Hematopoietic multipotent progenitor cell treated with erythropoietin and hydrocortisone succinate and interleukin-3 and kit ligand, for 8 days (in vitro differentiated cells): ENCODE measurements at regions not wholly inside any gene's neighbourhood (a gene's known extent, or its start where the extent isn't known, plus 50 kb on each side); places are given as distances from the start of the nearest gene placed in this dataset.

Source experiments
- DNase-seq: peaks from one replicate; pipeline ENCODE4 v3.0.0-alpha.2; 2015

GRCh38 chr1:101730559-101730958, 266.2 kb downstream of the OLFM3 start:
- no peak for DNase-seq

- no peak for DNase-seq
Measured at GRCh38 chr1:101732261-101732660, 264.5 kb downstream of the OLFM3 start.

- no peak for DNase-seq
Measured at GRCh38 chr1:101733340-101733739, 263.4 kb downstream of the OLFM3 start.

GRCh38 chr1:101738475-101738874, 258.3 kb downstream of the OLFM3 start:
- no peak for DNase-seq

- DNase-seq: no peak
Measured at GRCh38 chr1:101739146-101739545, 257.6 kb downstream of the OLFM3 start.

- no peak for DNase-seq
Measured at GRCh38 chr1:101739826-101740330, 256.8 kb downstream of the OLFM3 start.

- no peak for DNase-seq
Measured at GRCh38 chr1:101741910-101742309, 254.8 kb downstream of the OLFM3 start.

- DNase-seq: no peak
Measured at GRCh38 chr1:101742509-101742908, 254.2 kb downstream of the OLFM3 start.

- DNase-seq: no peak
Measured at GRCh38 chr1:101745551-101746270, 251.0 kb downstream of the OLFM3 start.

- no peak for DNase-seq
Measured at GRCh38 chr1:101748077-101748476, 248.6 kb downstream of the OLFM3 start.
